Stomach (tissue), 8 donors: ENCODE measurements at regions not wholly inside any gene's neighbourhood (a gene's known extent, or its start where the extent isn't known, plus 50 kb on each side); places are given as distances from the start of the nearest gene placed in this dataset.

Source experiments
- DNase-seq, 2 donors: peaks; one replicate each; pipeline versions ENCODE4 v3.0.0 to v3.0.0-alpha.2; 2013 to 2019
- H3K27ac ChIP-seq, 5 donors: fragments of 200-600 bp in 4 of 5; sonication (generic) in 4 of 5; one replicate each; pipeline ENCODE4 v1.5.1; 2013 to 2019; ENCODE audit warnings: mild to moderate bottlenecking in 1 of 5, moderate library complexity in 1 of 5
- H3K27me3 ChIP-seq, 3 donors: fragments of 200-600 bp; sonication (generic); one replicate each; pipeline ENCODE4 v1.5.1; 2017 to 2019; ENCODE audit warnings: mixed run types in 1 of 3
- H3K36me3 ChIP-seq, 4 donors: fragments of 200-600 bp; sonication (generic); 1 replicate in 3 of 4; 2 replicates in 1 of 4; pipeline ENCODE4 v1.5.1; 2016 to 2019
- H3K4me1 ChIP-seq, 4 donors: fragments of 200-600 bp; sonication (generic); one replicate each; pipeline ENCODE4 v1.5.1; 2016 to 2019
- H3K4me3 ChIP-seq, 4 donors: fragments of 200-600 bp; sonication (generic) in 3 of 4; one replicate each; pipeline ENCODE4 v1.5.1; 2016 to 2019; ENCODE audit warnings: mild to moderate bottlenecking in 1 of 4
- H3K9me3 ChIP-seq, 4 donors: fragments of 200-600 bp; sonication (generic); one replicate each; pipeline ENCODE4 v1.5.1; 2016 to 2019
- CTCF ChIP-seq, 7 experiments: fragments of 450-650 bp in 4 of 7; fragments of 200-600 bp in 3 of 7; sonication (generic) in 3 of 7; IDR thresholded peaks; one replicate each; pipeline ENCODE4 v1.5.1; 2016 to 2019; ENCODE audit warnings: antibody characterized with exemption in 7 of 7, control low read depth in 2 of 7, mild to moderate bottlenecking in 1 of 7
- EP300 ChIP-seq: sonication (generic); formaldehyde crosslinking; IDR thresholded peaks from one replicate; pipeline ENCODE4 v1.6.1; 2017; ENCODE audit warnings: antibody characterized with exemption
- POLR2A ChIP-seq, 4 donors: fragments of 450-650 bp; IDR thresholded peaks; one replicate each; pipeline ENCODE4 v1.6.1; 2016; ENCODE audit warnings: antibody characterized with exemption in 4 of 4, control low read depth in 2 of 4, mild to moderate bottlenecking in 1 of 4, moderate library complexity in 1 of 4
- POLR2AphosphoS5 ChIP-seq, 3 donors: sonication (generic); formaldehyde crosslinking; IDR thresholded peaks; one replicate each; pipeline ENCODE4 v1.6.1; 2016; ENCODE audit warnings: antibody characterized with exemption in 3 of 3
- WGBS, 5 donors: extraction: QIAGEN DNeasy Blood & Tissue Kit in 3 of 5; methylation state at CpG; one replicate each; pipeline versions ENCODE4 v1.1.5 to v1.1.7; 2013 to 2018; 5-methylcytosine and 5-hydroxymethylcytosine counted together
- intact Hi-C: fragments of 100-400 bp; cut with DNase I; formaldehyde crosslinking; loops from one replicate; pipeline ENCODE4 v1.15.1; 2023; ENCODE audit warnings: low total_unique reads
- donor health status: healthy with polysubstance abuse.
- donor health status: Bipolar disorder and iron deficiency.
- donor health status: healthy.

GRCh38 chr4:189832528-189832927, 108.1 kb upstream of the FRG1 start:
- no peaks in the 10 kb centered on the region for H3K4me1 ChIP-seq
- no peak for DNase-seq
- no peak overlapping the region for H3K27ac ChIP-seq
- no peaks in the 10 kb centered on the region for H3K27me3 ChIP-seq
- H3K4me3 ChIP-seq: no peak overlapping the region
- TF ChIP-seq POLR2A (IDR thresholded peaks at IDR 0.05) (no peak), EP300 (no peak)
- no peaks in the 10 kb centered on the region for H3K9me3 ChIP-seq
- intact Hi-C loops: no loop called here
- WGBS, 5 donors: 87 to 91% (median 90%) methylated on average over 6 of the region's 6 CpGs
- H3K36me3 ChIP-seq: no peaks in the 10 kb centered on the region

DNA sequence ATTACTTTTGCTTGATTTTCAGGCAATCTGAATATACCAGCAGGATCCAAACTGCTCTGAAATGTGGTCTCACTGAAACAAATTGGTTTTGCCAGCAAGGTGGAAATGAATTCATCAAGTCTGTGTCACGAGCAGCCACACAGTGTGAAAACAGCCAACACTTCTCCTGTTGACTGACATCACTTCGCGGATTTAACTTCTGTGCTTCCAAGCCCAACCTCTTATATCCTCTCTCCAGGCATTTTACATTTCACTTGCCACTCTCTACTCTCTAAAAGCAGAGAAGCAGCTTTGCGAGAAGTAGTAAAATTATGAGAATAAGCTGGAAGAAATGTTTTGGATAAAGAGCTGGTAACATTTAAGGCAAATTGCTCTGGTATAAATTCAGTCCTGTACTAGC, 106.1 kb upstream of the FRG1 start:
- Histone ChIP-seq H3K9me3 (no peaks in the 10 kb centered on the region), H3K4me1 (no peaks in the 10 kb centered on the region), H3K27me3 (no peaks in the 10 kb centered on the region), H3K4me3 (no peak overlapping the region), H3K27ac (no peak overlapping the region), H3K36me3 (no peaks in the 10 kb centered on the region)
- intact Hi-C loops: no loop called here
- TF ChIP-seq POLR2AphosphoS5 (IDR thresholded peaks at IDR 0.05) (no peak), EP300 (no peak), POLR2A (IDR thresholded peaks at IDR 0.05) (no peak), CTCF (IDR thresholded peaks at IDR 0.05) (no peak)
- DNase-seq: no peak
- WGBS, 5 donors: 75 to 83% (median 77%) methylated on average over 4 of the region's 4 CpGs

GRCh38 chr4:189835505-189835904, 105.2 kb upstream of the FRG1 start:
- 47 to 79% (median 75%) methylated on average over 1 of the region's 1 CpG for WGBS, 5 donors
- H3K27ac ChIP-seq: no peak overlapping the region
- H3K9me3 ChIP-seq: no peaks in the 10 kb centered on the region
- no peaks in the 10 kb centered on the region for H3K4me1 ChIP-seq
- H3K4me3 ChIP-seq: no peak overlapping the region
- DNase-seq: no peak
- no peak for TF ChIP-seq POLR2AphosphoS5 (IDR thresholded peaks at IDR 0.05)
- no peak for TF ChIP-seq POLR2A (IDR thresholded peaks at IDR 0.05)
- no peak for TF ChIP-seq EP300
- TF ChIP-seq CTCF (IDR thresholded peaks at IDR 0.05): no peak
- H3K27me3 ChIP-seq: no peaks in the 10 kb centered on the region
- H3K36me3 ChIP-seq: no peaks in the 10 kb centered on the region
- intact Hi-C loops: no loop called here

DNA sequence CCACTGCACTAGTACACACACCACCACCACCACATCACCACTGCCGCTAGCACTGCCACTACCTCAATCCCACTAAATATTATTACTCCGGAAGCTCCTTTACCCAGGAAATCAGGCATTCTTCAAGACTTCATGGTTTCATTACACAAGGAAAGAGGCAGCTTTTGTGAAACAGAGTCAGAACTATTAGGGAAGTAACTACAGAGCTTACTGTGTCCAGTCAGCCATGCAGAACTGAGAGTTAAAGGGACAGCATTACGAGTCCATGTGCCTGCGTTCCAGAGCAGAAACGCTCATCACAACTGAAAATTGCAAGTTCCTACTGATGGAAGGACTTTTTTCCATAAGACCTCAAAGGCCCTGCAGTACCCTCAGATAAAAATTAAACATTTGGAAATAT, 103.2 kb upstream of the FRG1 start:
- 75 to 87% (median 79%) methylated on average over 5 of the region's 5 CpGs for WGBS, 5 donors
- Histone ChIP-seq H3K4me1 (no peaks in the 10 kb centered on the region), H3K9me3 (no peaks in the 10 kb centered on the region), H3K27ac (no peak overlapping the region), H3K36me3 (no peaks in the 10 kb centered on the region), H3K4me3 (no peak overlapping the region), H3K27me3 (no peaks in the 10 kb centered on the region)
- intact Hi-C loops: no loop called here
- no peak for DNase-seq
- TF ChIP-seq POLR2AphosphoS5 (IDR thresholded peaks at IDR 0.05) (no peak), CTCF (IDR thresholded peaks at IDR 0.05) (no peak), EP300 (no peak), POLR2A (IDR thresholded peaks at IDR 0.05) (no peak)

GRCh38 chr4:189838821-189839497, 101.7 kb upstream of the FRG1 start:
- Histone ChIP-seq H3K4me3 (no peak overlapping the region), H3K36me3 (no peaks in the 10 kb centered on the region), H3K9me3 (no peaks in the 10 kb centered on the region), H3K4me1 (no peaks in the 10 kb centered on the region), H3K27ac (no peak overlapping the region), H3K27me3 (no peaks in the 10 kb centered on the region)
- TF ChIP-seq EP300 (no peak), POLR2AphosphoS5 (IDR thresholded peaks at IDR 0.05) (no peak), CTCF (IDR thresholded peaks at IDR 0.05) (no peak), POLR2A (IDR thresholded peaks at IDR 0.05) (no peak)
- intact Hi-C loops: no loop called here
- DNase-seq: peak in 1 of 2 donors; percentile 43
- WGBS, 5 donors: 28 to 60% (median 50%) methylated on average over 16 of the region's 16 CpGs
